ENCODE measurements at regions not wholly inside any gene's neighbourhood (a gene's known extent, or its start where the extent isn't known, plus 50 kb on each side); places are given as distances from the start of the nearest gene placed in this dataset.

DNA sequence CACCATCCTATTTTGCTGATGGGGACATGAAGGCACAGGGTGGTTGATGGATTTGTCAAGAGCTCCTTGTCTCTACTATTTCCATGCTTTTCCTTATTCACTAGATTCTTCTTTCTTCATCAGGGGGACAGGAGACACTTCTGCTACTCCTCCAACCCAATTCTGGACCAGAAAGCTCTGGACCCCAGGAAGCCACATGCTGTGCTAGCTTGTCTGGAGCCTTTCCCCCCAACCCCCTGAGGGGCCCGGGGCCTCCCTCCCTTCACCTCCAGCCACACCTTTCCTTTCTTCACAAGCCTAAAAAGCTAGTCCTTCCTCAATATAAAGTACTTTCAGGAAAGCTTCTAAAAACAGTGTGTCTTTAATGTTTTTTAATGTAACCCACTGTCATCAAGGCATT, 75.1 kb upstream of the CAPRIN2 start:
- Histone ChIP-seq H3K79me2 (ENCODE audit: insufficient read depth, low read depth, low read length) (no peaks in the 10 kb centered on the region), H3K9me3 (ENCODE audit: low read length) (no peaks in the 10 kb centered on the region), H3K36me3 (ENCODE audit: insufficient read depth, low read length) (no peaks in the 10 kb centered on the region), H3K27ac (ENCODE audit: low read depth, low read length, poor library complexity, severe bottlenecking) (no peak overlapping the region), H3K4me2 (ENCODE audit: low read length) (no peak overlapping the region), H2AFZ (ENCODE audit: low read length) (no peak overlapping the region), H3K4me3 (ENCODE audit: low read depth, low read length, poor library complexity, severe bottlenecking) (no peak overlapping the region), H4K20me1 (ENCODE audit: insufficient read depth, low read length) (no peaks in the 10 kb centered on the region), H3K4me1 (ENCODE audit: insufficient read depth, low read length, poor library complexity, severe bottlenecking) (no peaks in the 10 kb centered on the region), H3K9me2 (ENCODE audit: insufficient read depth, low read length) (no peaks in the 10 kb centered on the region)
- intact Hi-C loops (cut with micrococcal nuclease; ENCODE audit: unreplicated experiment) = no loop called here
- CTCF ChIA-PET (ENCODE audit: unreplicated experiment) = no interaction called here
- POLR2A ChIA-PET = interaction anchor here (0.6 to 1.0 kb wide), 2 partner anchors 17 to 170 kb away, joined by 3 to 4 read pairs; no protein-coding TSS in a partner anchor
- BruUV-seq (replicated peaks) = no TSS peak
- TF ChIP-seq, protein P1, sequence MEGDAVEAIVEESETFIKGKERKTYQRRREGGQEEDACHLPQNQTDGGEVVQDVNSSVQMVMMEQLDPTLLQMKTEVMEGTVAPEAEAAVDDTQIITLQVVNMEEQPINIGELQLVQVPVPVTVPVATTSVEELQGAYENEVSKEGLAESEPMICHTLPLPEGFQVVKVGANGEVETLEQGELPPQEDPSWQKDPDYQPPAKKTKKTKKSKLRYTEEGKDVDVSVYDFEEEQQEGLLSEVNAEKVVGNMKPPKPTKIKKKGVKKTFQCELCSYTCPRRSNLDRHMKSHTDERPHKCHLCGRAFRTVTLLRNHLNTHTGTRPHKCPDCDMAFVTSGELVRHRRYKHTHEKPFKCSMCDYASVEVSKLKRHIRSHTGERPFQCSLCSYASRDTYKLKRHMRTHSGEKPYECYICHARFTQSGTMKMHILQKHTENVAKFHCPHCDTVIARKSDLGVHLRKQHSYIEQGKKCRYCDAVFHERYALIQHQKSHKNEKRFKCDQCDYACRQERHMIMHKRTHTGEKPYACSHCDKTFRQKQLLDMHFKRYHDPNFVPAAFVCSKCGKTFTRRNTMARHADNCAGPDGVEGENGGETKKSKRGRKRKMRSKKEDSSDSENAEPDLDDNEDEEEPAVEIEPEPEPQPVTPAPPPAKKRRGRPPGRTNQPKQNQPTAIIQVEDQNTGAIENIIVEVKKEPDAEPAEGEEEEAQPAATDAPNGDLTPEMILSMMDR (conservative IDR thresholded peaks at IDR 0.05; ENCODE audit: low read length) = no peak
- TF ChIP-seq EZH2phosphoT487 (IDR thresholded peaks at IDR 0.05; ENCODE audit: borderline replicate concordance, low read depth, low read length) = no peak
- DNase-seq (ENCODE audit: low spot score) = no peak

DNA sequence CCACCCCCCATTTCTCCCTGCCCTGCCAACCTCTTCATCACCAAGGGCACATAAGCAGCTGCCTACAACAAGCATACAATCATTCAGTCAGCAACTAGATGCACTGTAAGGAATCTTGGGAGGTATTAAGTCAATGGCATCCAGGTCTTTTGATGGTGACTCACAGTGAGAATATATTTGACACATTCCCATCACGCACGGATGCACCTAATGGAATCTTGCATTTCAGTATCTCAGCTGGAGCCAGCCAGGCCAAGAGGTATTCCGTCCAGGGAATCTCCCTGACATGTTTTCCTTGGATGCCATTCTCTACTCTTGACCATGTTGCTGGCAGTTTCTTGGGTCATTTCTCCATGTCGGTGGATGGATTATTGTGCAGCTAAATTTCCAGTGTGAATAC, 73.9 kb upstream of the CAPRIN2 start:
- H3K27ac ChIP-seq (ENCODE audit: low read depth, low read length, poor library complexity, severe bottlenecking) = no peak overlapping the region
- TF ChIP-seq, protein P1 (conservative IDR thresholded peaks at IDR 0.05; ENCODE audit: low read length) = no peak
- no peak for TF ChIP-seq EZH2phosphoT487 (IDR thresholded peaks at IDR 0.05; ENCODE audit: borderline replicate concordance, low read depth, low read length)
- no peak overlapping the region for H3K4me2 ChIP-seq (ENCODE audit: low read length)
- no peaks in the 10 kb centered on the region for H3K9me2 ChIP-seq (ENCODE audit: insufficient read depth, low read length)
- H3K9me3 ChIP-seq (ENCODE audit: low read length) = no peaks in the 10 kb centered on the region
- DNase-seq (ENCODE audit: low spot score) = no peak
- no peaks in the 10 kb centered on the region for H3K79me2 ChIP-seq (ENCODE audit: insufficient read depth, low read depth, low read length)
- BruUV-seq (replicated peaks) = no TSS peak
- POLR2A ChIA-PET = interaction anchor here (0.7 kb wide), 1 partner anchor 80 kb away, joined by 3 read pairs; no protein-coding TSS in a partner anchor
- intact Hi-C loops (cut with micrococcal nuclease; ENCODE audit: unreplicated experiment) = no loop called here
- CTCF ChIA-PET (ENCODE audit: unreplicated experiment) = no interaction called here
- no peaks in the 10 kb centered on the region for H3K36me3 ChIP-seq (ENCODE audit: insufficient read depth, low read length)
- no peak overlapping the region for H2AFZ ChIP-seq (ENCODE audit: low read length)
- no peak overlapping the region for H3K4me3 ChIP-seq (ENCODE audit: low read depth, low read length, poor library complexity, severe bottlenecking)
- no peaks in the 10 kb centered on the region for H3K4me1 ChIP-seq (ENCODE audit: insufficient read depth, low read length, poor library complexity, severe bottlenecking)
- no peaks in the 10 kb centered on the region for H4K20me1 ChIP-seq (ENCODE audit: insufficient read depth, low read length)

DNA sequence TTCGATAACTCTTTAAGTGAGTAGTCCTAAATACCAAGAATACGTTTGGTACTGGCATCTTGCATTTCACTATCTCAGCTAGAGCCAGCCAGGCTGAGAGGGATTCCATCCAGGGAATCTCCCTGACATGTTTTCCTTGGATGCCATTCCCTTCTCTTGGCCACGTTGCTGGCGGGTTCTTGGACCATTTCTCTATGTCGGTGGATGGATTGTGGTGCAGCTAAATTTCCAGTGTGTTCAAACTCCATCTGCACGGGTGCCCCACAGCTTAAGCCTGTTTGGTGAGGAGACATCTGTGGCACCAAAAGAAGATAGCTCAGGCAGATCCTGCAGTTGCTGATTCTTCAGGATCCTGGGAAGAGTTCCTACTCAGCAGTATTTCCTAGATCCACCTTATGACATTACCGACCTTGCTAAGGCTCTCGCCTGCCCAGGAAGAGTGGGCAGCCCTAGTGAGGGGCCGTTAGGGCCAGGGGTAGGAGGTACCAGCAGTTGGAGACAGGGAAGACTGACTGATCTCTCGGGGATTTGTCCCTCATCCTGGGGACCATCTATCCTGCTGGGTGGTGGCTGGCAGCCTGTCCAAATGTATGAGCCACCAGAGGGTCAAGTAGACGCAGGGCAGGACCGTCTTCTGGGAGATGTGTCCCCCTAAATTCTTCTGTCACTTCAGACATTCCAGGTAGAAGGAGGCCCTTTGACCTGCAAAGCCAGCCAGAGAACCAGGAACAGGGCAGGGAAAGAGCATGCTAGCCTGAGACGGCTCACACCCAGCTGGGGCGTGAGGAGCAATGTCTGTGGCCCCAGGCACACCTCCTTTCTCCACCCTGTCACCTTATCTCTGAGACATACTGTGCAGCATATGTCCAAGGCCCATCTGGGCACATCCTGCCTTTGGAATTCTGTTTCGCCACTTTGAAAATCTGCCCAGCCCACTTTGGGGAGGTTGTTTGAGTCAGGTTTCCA, 72.6 kb upstream of the CAPRIN2 start:
- no peaks in the 10 kb centered on the region for H4K20me1 ChIP-seq (ENCODE audit: insufficient read depth, low read length)
- ChIA-PET CTCF (ENCODE audit: unreplicated experiment) (no interaction called here), POLR2A (interaction anchor here (0.7 kb wide), 1 partner anchor 81 kb away, joined by 3 read pairs; no protein-coding TSS in a partner anchor)
- H3K4me2 ChIP-seq (ENCODE audit: low read length) = no peak overlapping the region
- no peaks in the 10 kb centered on the region for H3K4me1 ChIP-seq (ENCODE audit: insufficient read depth, low read length, poor library complexity, severe bottlenecking)
- no peak for DNase-seq (ENCODE audit: low spot score)
- H2AFZ ChIP-seq (ENCODE audit: low read length) = no peak overlapping the region
- H3K9me2 ChIP-seq (ENCODE audit: insufficient read depth, low read length) = no peaks in the 10 kb centered on the region
- no peaks in the 10 kb centered on the region for H3K9me3 ChIP-seq (ENCODE audit: low read length)
- intact Hi-C loops (cut with micrococcal nuclease; ENCODE audit: unreplicated experiment) = no loop called here
- H3K27ac ChIP-seq (ENCODE audit: low read depth, low read length, poor library complexity, severe bottlenecking) = no peak overlapping the region
- H3K4me3 ChIP-seq (ENCODE audit: low read depth, low read length, poor library complexity, severe bottlenecking) = no peak overlapping the region
- BruUV-seq (replicated peaks) = no TSS peak
- no peaks in the 10 kb centered on the region for H3K79me2 ChIP-seq (ENCODE audit: insufficient read depth, low read depth, low read length)
- TF ChIP-seq, protein P1 (conservative IDR thresholded peaks at IDR 0.05; ENCODE audit: low read length) = no peak
- no peak for TF ChIP-seq EZH2phosphoT487 (IDR thresholded peaks at IDR 0.05; ENCODE audit: borderline replicate concordance, low read depth, low read length)
- no peaks in the 10 kb centered on the region for H3K36me3 ChIP-seq (ENCODE audit: insufficient read depth, low read length)
